Upper lobe of left lung (tissue), 4 donors: ENCODE measurements at regions not wholly inside any gene's neighbourhood (a gene's known extent, or its start where the extent isn't known, plus 50 kb on each side); places are given as distances from the start of the nearest gene placed in this dataset.

ENCODE experiments used
- CTCF ChIP-seq, 6 experiments: fragments of 450-650 bp in 4 of 6; fragments of 200-600 bp in 2 of 6; sonication (generic) in 2 of 6; IDR thresholded peaks; one replicate each; pipeline ENCODE4 v1.5.1; 2016 to 2019; ENCODE audit warnings: antibody characterized with exemption in 6 of 6
- EP300 ChIP-seq, 4 donors: sonication (generic); formaldehyde crosslinking; IDR thresholded peaks; one replicate each; pipeline ENCODE4 v1.5.1; 2017; ENCODE audit warnings: antibody characterized with exemption in 4 of 4, control low read depth in 2 of 4
- POLR2A ChIP-seq, 4 donors: fragments of 450-650 bp; IDR thresholded peaks; one replicate each; pipeline ENCODE4 v1.5.1; 2016 to 2017; ENCODE audit warnings: antibody characterized with exemption in 4 of 4, mild to moderate bottlenecking in 2 of 4
- POLR2AphosphoS5 ChIP-seq, 2 donors: sonication (generic); formaldehyde crosslinking; IDR thresholded peaks; one replicate each; pipeline ENCODE4 v1.5.1; 2017; ENCODE audit warnings: antibody characterized with exemption in 2 of 2

- TF ChIP-seq CTCF (IDR thresholded peaks at IDR 0.05) (no peak), POLR2A (IDR thresholded peaks at IDR 0.05) (no peak), POLR2AphosphoS5 (IDR thresholded peaks at IDR 0.05) (no peak), EP300 (IDR thresholded peaks at IDR 0.05) (no peak)
Measured at GRCh38 chr9:18167733-18168132, 306.2 kb upstream of the ADAMTSL1 start.
